Glutamatergic neuron (in vitro differentiated cells): ENCODE measurements at regions not wholly inside any gene's neighbourhood (a gene's known extent, or its start where the extent isn't known, plus 50 kb on each side); places are given as distances from the start of the nearest gene placed in this dataset.

Experiments
- DNase-seq: peaks from one replicate; pipeline ENCODE4 v3.0.0; 2022
- H3K27ac Mint-ChIP-seq: one replicate; pipeline ENCODE4 v1.8.0; 2020; ENCODE audit warnings: mild to moderate bottlenecking, mixed read lengths, inconsistent platforms; ENCODE audit not compliant: unreplicated experiment
- H3K27me3 Mint-ChIP-seq: one replicate; pipeline ENCODE4 v1.8.0; 2020; ENCODE audit warnings: mild to moderate bottlenecking, moderate library complexity, mixed read lengths, inconsistent platforms; ENCODE audit not compliant: unreplicated experiment
- H3K36me3 Mint-ChIP-seq: one replicate; pipeline ENCODE4 v1.8.0; 2020; ENCODE audit warnings: mild to moderate bottlenecking, mixed read lengths, inconsistent platforms; ENCODE audit not compliant: unreplicated experiment
- H3K4me1 Mint-ChIP-seq: one replicate; pipeline ENCODE4 v1.8.0; 2020; ENCODE audit warnings: mild to moderate bottlenecking, low read depth, mixed read lengths, inconsistent platforms; ENCODE audit not compliant: unreplicated experiment
- H3K4me3 Mint-ChIP-seq: one replicate; pipeline ENCODE4 v1.8.0; 2020; ENCODE audit warnings: mild to moderate bottlenecking, mixed read lengths, inconsistent platforms; ENCODE audit not compliant: unreplicated experiment
- H3K9me3 Mint-ChIP-seq: one replicate; pipeline ENCODE4 v1.8.0; 2020; ENCODE audit warnings: mild to moderate bottlenecking, moderate library complexity, mixed read lengths, inconsistent platforms; ENCODE audit not compliant: unreplicated experiment
- TF ChIP-seq, protein P1 (sequence below): fragments of 200-600 bp; sonication (generic); IDR thresholded peaks from one replicate; pipeline ENCODE4 v1.5.0; 2021; ENCODE audit not compliant: partially characterized antibody, unreplicated experiment

DNA sequence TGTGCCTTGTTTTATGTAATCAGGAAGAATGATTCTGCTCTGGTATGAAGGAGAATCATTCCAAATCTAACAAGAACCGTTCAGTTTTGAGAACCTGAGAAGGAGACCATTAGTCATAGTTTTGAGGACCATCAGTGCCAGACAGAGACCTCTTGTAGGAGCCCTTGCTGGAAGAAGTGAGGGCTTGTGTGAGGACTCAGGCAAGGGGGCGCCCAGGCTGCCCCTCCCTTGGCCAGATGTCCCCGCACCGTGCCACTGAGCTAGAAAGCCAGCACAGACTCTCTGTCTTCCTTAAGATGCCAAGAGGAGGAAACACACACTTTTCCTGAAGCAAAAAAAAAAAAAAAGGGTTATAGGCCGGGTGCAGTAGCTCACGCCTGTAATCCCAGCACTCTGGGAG, 55.7 kb upstream of the SLC39A10 start:
- TF ChIP-seq, protein P1, sequence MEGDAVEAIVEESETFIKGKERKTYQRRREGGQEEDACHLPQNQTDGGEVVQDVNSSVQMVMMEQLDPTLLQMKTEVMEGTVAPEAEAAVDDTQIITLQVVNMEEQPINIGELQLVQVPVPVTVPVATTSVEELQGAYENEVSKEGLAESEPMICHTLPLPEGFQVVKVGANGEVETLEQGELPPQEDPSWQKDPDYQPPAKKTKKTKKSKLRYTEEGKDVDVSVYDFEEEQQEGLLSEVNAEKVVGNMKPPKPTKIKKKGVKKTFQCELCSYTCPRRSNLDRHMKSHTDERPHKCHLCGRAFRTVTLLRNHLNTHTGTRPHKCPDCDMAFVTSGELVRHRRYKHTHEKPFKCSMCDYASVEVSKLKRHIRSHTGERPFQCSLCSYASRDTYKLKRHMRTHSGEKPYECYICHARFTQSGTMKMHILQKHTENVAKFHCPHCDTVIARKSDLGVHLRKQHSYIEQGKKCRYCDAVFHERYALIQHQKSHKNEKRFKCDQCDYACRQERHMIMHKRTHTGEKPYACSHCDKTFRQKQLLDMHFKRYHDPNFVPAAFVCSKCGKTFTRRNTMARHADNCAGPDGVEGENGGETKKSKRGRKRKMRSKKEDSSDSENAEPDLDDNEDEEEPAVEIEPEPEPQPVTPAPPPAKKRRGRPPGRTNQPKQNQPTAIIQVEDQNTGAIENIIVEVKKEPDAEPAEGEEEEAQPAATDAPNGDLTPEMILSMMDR = no peak
- Mint-ChIP-seq H3K27ac (no peak overlapping the region), H3K9me3 (no peaks in the 10 kb centered on the region), H3K4me3 (no peak overlapping the region), H3K27me3 (no peaks in the 10 kb centered on the region), H3K4me1 (peaks cover 4% of the 10 kb centered on the region), H3K36me3 (no peaks in the 10 kb centered on the region)
- no peak for DNase-seq

DNA sequence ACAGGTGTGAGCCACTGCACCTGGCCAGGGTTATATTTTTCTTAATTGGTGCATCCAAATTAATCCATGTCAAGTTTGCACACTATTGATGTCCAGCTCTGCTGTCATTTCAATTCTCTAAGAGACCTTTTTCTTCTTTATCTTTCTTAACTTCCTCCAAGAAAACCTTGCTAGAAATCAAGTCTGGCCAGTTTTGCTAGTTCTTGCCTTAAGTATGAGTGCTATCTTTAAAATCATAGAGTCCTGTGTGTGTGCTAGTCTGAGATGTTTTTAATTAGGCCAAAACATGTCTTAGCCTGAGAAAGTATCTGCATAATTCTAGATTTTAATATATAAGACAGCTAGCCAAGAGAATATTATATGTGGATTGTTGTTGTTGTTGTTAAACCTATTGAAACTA, 56.2 kb upstream of the SLC39A10 start:
- no peaks in the 10 kb centered on the region for H3K27me3 Mint-ChIP-seq
- no peak overlapping the region for H3K4me3 Mint-ChIP-seq
- TF ChIP-seq, protein P1 = no peak
- H3K27ac Mint-ChIP-seq = no peak overlapping the region
- no peak for DNase-seq
- no peaks in the 10 kb centered on the region for H3K9me3 Mint-ChIP-seq
- H3K4me1 Mint-ChIP-seq = peaks cover 4% of the 10 kb centered on the region
- no peaks in the 10 kb centered on the region for H3K36me3 Mint-ChIP-seq

- Mint-ChIP-seq H3K27me3 (no peaks in the 10 kb centered on the region), H3K4me3 (no peak overlapping the region), H3K9me3 (no peaks in the 10 kb centered on the region), H3K36me3 (no peaks in the 10 kb centered on the region), H3K4me1 (peaks cover 4% of the 10 kb centered on the region), H3K27ac (no peak overlapping the region)
- no peak for DNase-seq
- TF ChIP-seq, protein P1 = no peak
Observed at GRCh38 chr2:195596840-195597239, 60.2 kb upstream of the SLC39A10 start.

GRCh38 chr2:195595825-195596224, 61.2 kb upstream of the SLC39A10 start:
- TF ChIP-seq, protein P1 = no peak
- Mint-ChIP-seq H3K9me3 (no peaks in the 10 kb centered on the region), H3K4me1 (peaks cover 4% of the 10 kb centered on the region), H3K27ac (no peak overlapping the region), H3K27me3 (no peaks in the 10 kb centered on the region), H3K4me3 (no peak overlapping the region), H3K36me3 (no peaks in the 10 kb centered on the region)
- no peak for DNase-seq

GRCh38 chr2:195594919-195595694, 61.9 kb upstream of the SLC39A10 start:
- H3K27ac Mint-ChIP-seq = no peak overlapping the region
- H3K4me1 Mint-ChIP-seq = peaks cover 4% of the 10 kb centered on the region

More at GRCh38 chr2:195594919-195595694, 61.9 kb upstream of the SLC39A10 start:
- Mint-ChIP-seq H3K27me3 (no peaks in the 10 kb centered on the region), H3K9me3 (no peaks in the 10 kb centered on the region), H3K4me3 (no peak overlapping the region), H3K36me3 (no peaks in the 10 kb centered on the region)
- TF ChIP-seq, protein P1 = no peak
- DNase-seq = no peak
